GM12892 (cell line): ENCODE measurements at regions not wholly inside any gene's neighbourhood (a gene's known extent, or its start where the extent isn't known, plus 50 kb on each side); places are given as distances from the start of the nearest gene placed in this dataset.
A peak's percentile ranks its signal among the peaks of the same experiment; 100 is the strongest.

Experiments used
- DNase-seq: peaks from one replicate; pipeline ENCODE4 v3.0.0; 2011; ENCODE audit not compliant: insufficient read length
- FAIRE-seq: peaks from 2 replicates; lab custom pipeline; 2011; peaks lifted over from hg19 to GRCh38; lab: Jason Lieb, UNC
- POLR2A ChIP-seq: IDR thresholded peaks from 2 replicates; pipeline ENCODE4 v1.6.1; 2011; ENCODE audit warnings: low read depth, low read length, control low read depth
- POLR2AphosphoS5 ChIP-seq: IDR thresholded peaks from 2 replicates; pipeline ENCODE4 v1.6.1; 2011; ENCODE audit warnings: low read depth, low read length, control low read depth
- TAF1 ChIP-seq: IDR thresholded peaks from 2 replicates; pipeline ENCODE4 v1.6.1; 2011; ENCODE audit warnings: low read depth, mild to moderate bottlenecking, control low read depth, low read length, borderline replicate concordance

GRCh38 chr5:9924614-9925013, 294.5 kb upstream of the TAS2R1 start:
- DNase-seq (no peak), FAIRE-seq (peak; percentile 63)
- TF ChIP-seq POLR2A = no peak
- no peak for TF ChIP-seq TAF1
- no peak for TF ChIP-seq POLR2AphosphoS5

GRCh38 chr5:9922719-9923118, 292.6 kb upstream of the TAS2R1 start:
- TF ChIP-seq POLR2A = no peak
- no peak for TF ChIP-seq TAF1
- DNase-seq = no peak
- FAIRE-seq = no peak

GRCh38 chr5:9920697-9921096, 290.5 kb upstream of the TAS2R1 start:
- FAIRE-seq (no peak), DNase-seq (no peak)
- no peak for TF ChIP-seq POLR2AphosphoS5
- no peak for TF ChIP-seq POLR2A
- no peak for TF ChIP-seq TAF1

GRCh38 chr5:9919306-9920030, 289.3 kb upstream of the TAS2R1 start:
- DNase-seq (no peak), FAIRE-seq (no peak)
- TF ChIP-seq POLR2AphosphoS5 = no peak
- TF ChIP-seq POLR2A = no peak
- no peak for TF ChIP-seq TAF1

- DNase-seq (no peak), FAIRE-seq (no peak)
- TF ChIP-seq POLR2AphosphoS5 (no peak), TAF1 (no peak), POLR2A (no peak)
These were observed 275.5 kb upstream of the TAS2R1 start for GRCh38 chr5:9905661-9906060.

- no peak for FAIRE-seq
- TF ChIP-seq POLR2A (no peak), TAF1 (no peak), POLR2AphosphoS5 (no peak)
- DNase-seq = no peak
These were observed 273.6 kb upstream of the TAS2R1 start for GRCh38 chr5:9903801-9904200.

- FAIRE-seq = no peak
- no peak for DNase-seq
- TF ChIP-seq POLR2A (no peak), TAF1 (no peak), POLR2AphosphoS5 (no peak)
These were observed 268.2 kb upstream of the TAS2R1 start for GRCh38 chr5:9898319-9898718.

GRCh38 chr5:9895302-9895645, 265.1 kb upstream of the TAS2R1 start:
- no peak for TF ChIP-seq POLR2A
- TF ChIP-seq TAF1 = no peak
- TF ChIP-seq POLR2AphosphoS5 = no peak
- DNase-seq (no peak), FAIRE-seq (no peak)

GRCh38 chr5:9894571-9895301, 264.6 kb upstream of the TAS2R1 start:
- no peak for DNase-seq
- no peak for FAIRE-seq
- TF ChIP-seq TAF1 = no peak
- no peak for TF ChIP-seq POLR2A
- TF ChIP-seq POLR2AphosphoS5 = no peak

GRCh38 chr5:9892696-9893095, 262.5 kb upstream of the TAS2R1 start:
- TF ChIP-seq TAF1 = no peak
- TF ChIP-seq POLR2A = no peak
- TF ChIP-seq POLR2AphosphoS5 = no peak
- no peak for FAIRE-seq
- no peak for DNase-seq

GRCh38 chr5:9889511-9889910, 259.4 kb upstream of the TAS2R1 start:
- no peak for DNase-seq
- FAIRE-seq = no peak
- TF ChIP-seq TAF1 (no peak), POLR2AphosphoS5 (no peak), POLR2A (no peak)

- no peak for DNase-seq
- FAIRE-seq = no peak
- TF ChIP-seq POLR2AphosphoS5 (no peak), TAF1 (no peak), POLR2A (no peak)
These were observed 258.4 kb upstream of the TAS2R1 start for GRCh38 chr5:9888501-9888901.

GRCh38 chr5:9885164-9885563, 255.0 kb upstream of the TAS2R1 start:
- no peak for DNase-seq
- no peak for TF ChIP-seq POLR2AphosphoS5
- TF ChIP-seq POLR2A = no peak
- no peak for TF ChIP-seq TAF1
- FAIRE-seq = no peak

GRCh38 chr5:9878206-9878605, 248.1 kb upstream of the TAS2R1 start:
- DNase-seq (no peak), FAIRE-seq (no peak)
- TF ChIP-seq TAF1 (no peak), POLR2A (no peak), POLR2AphosphoS5 (no peak)

GRCh38 chr5:9877488-9877887, 247.3 kb upstream of the TAS2R1 start:
- TF ChIP-seq TAF1 (no peak), POLR2A (no peak), POLR2AphosphoS5 (no peak)
- DNase-seq (no peak), FAIRE-seq (no peak)
